ENCODE measurements at regions not wholly inside any gene's neighbourhood (a gene's known extent, or its start where the extent isn't known, plus 50 kb on each side); places are given as distances from the start of the nearest gene placed in this dataset.

- no peak for DNase-seq
Observed at GRCh38 chr11:70537576-70538571, 139.5 kb downstream of the CTTN start.

GRCh38 chr11:70538641-70539359, 140.5 kb downstream of the CTTN start:
- no peak for DNase-seq

- DNase-seq, result no peak
Observed at GRCh38 chr11:70539360-70540095, 141.2 kb downstream of the CTTN start.

- DNase-seq, result no peak
Observed at GRCh38 chr11:70540196-70540595, 141.9 kb downstream of the CTTN start.

- no peak for DNase-seq
Observed at GRCh38 chr11:70541176-70541575, 142.8 kb downstream of the CTTN start.

- DNase-seq, result no peak
Observed at GRCh38 chr11:70541699-70542098, 143.4 kb downstream of the CTTN start.

GRCh38 chr11:70542406-70542805, 144.1 kb downstream of the CTTN start:
- no peak for DNase-seq

- no peak for DNase-seq
Observed at GRCh38 chr11:70542811-70543210, 144.5 kb downstream of the CTTN start.

GRCh38 chr11:70543611-70544010, 145.3 kb downstream of the CTTN start:
- no peak for DNase-seq

GRCh38 chr11:70544067-70544773, 145.9 kb downstream of the CTTN start:
- no peak for DNase-seq

- no peak for DNase-seq
Observed at GRCh38 chr11:70544774-70545609, 146.7 kb downstream of the CTTN start.

GRCh38 chr11:70545610-70545912, 147.2 kb downstream of the CTTN start:
- DNase-seq, result no peak

GRCh38 chr11:70546191-70546940, 148.0 kb downstream of the CTTN start:
- DNase-seq, result no peak

GRCh38 chr11:70547386-70547785, 149.1 kb downstream of the CTTN start:
- no peak for DNase-seq

GRCh38 chr11:70547821-70548670, 149.7 kb downstream of the CTTN start:
- DNase-seq, result peak; percentile 23

- DNase-seq, result no peak
Observed at GRCh38 chr11:70548976-70549375, 150.6 kb downstream of the CTTN start.

GRCh38 chr11:70549386-70549785, 151.1 kb downstream of the CTTN start:
- no peak for DNase-seq

GRCh38 chr11:70549796-70550195, 151.5 kb downstream of the CTTN start:
- no peak for DNase-seq

GRCh38 chr11:70550456-70551195, 152.3 kb downstream of the CTTN start:
- DNase-seq, result no peak

All from NCI-H510A (cell line).